ENCODE measurements at regions not wholly inside any gene's neighbourhood (a gene's known extent, or its start where the extent isn't known, plus 50 kb on each side); places are given as distances from the start of the nearest gene placed in this dataset.
A peak's percentile ranks its signal among the peaks of the same experiment; 100 is the strongest.

- no peak overlapping the region for H4K5ac ChIP-seq (ENCODE audit: insufficient read length, low read depth, low read length)
- H2BK120ac ChIP-seq (ENCODE audit: low read depth, low read length, poor library complexity, severe bottlenecking): no peak overlapping the region
- H2BK15ac ChIP-seq (ENCODE audit: low read depth, low read length): no peak overlapping the region
- no peak for DNase-seq
- H3K14ac ChIP-seq (ENCODE audit: insufficient read depth, low read length): no peak overlapping the region
- no peak overlapping the region for H2AK5ac ChIP-seq (ENCODE audit: insufficient read length, low read length)
- Mint-ChIP-seq H3K4me1 (no peaks in the 10 kb centered on the region), H3K27me3 (ENCODE audit: low read depth) (peaks cover 24% of the 10 kb centered on the region), H3K4me3 (no peak overlapping the region), H3K9me3 (0 out of 5 replicates have a peak, but pooled peaks cover 0 to 2% of the 10 kb centered on the region in 2 experiments), H3K36me3 (ENCODE audit: insufficient read depth in 1 of 3, low read depth in 3 of 3) (no peaks in the 10 kb centered on the region), H3K27ac (peak overlapping the region in 1 of 3 experiments; percentile 44; a peak in 1 of 7 replicates)
- TF ChIP-seq, protein P1, sequence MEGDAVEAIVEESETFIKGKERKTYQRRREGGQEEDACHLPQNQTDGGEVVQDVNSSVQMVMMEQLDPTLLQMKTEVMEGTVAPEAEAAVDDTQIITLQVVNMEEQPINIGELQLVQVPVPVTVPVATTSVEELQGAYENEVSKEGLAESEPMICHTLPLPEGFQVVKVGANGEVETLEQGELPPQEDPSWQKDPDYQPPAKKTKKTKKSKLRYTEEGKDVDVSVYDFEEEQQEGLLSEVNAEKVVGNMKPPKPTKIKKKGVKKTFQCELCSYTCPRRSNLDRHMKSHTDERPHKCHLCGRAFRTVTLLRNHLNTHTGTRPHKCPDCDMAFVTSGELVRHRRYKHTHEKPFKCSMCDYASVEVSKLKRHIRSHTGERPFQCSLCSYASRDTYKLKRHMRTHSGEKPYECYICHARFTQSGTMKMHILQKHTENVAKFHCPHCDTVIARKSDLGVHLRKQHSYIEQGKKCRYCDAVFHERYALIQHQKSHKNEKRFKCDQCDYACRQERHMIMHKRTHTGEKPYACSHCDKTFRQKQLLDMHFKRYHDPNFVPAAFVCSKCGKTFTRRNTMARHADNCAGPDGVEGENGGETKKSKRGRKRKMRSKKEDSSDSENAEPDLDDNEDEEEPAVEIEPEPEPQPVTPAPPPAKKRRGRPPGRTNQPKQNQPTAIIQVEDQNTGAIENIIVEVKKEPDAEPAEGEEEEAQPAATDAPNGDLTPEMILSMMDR (conservative IDR thresholded peaks at IDR 0.05): no peak
- no CpG with 5 or more reads among the region's 1 CpG for WGBS (ENCODE audit: extremely low coverage, insufficient read length, low lambda C conversion rate)
- H2BK12ac ChIP-seq (ENCODE audit: insufficient read length, low read depth, low read length): no peak overlapping the region
- H3K18ac ChIP-seq (ENCODE audit: insufficient read length, low read depth, low read length): no peak overlapping the region
- H4K8ac ChIP-seq (replicated peaks; ENCODE audit: insufficient read length, low read depth, low read length): no peak overlapping the region
- no peaks in the 10 kb centered on the region for H3K27me3 ChIP-seq (ENCODE audit: insufficient read depth, low read length)
- no peaks in the 10 kb centered on the region for H3K79me1 ChIP-seq (ENCODE audit: insufficient read depth, low read depth, low read length, poor library complexity, severe bottlenecking)
- no peak overlapping the region for H3K56ac ChIP-seq (ENCODE audit: insufficient read length, low read depth, low read length)
- H3K23me2 ChIP-seq (ENCODE audit: insufficient read length, low read depth, low read length, poor library complexity, severe bottlenecking): no peaks in the 10 kb centered on the region
- H2BK5ac ChIP-seq (ENCODE audit: insufficient read length, low read length): no peak overlapping the region
- H3K9me3 ChIP-seq (ENCODE audit: control insufficient read depth, low read depth, low read length): no peaks in the 10 kb centered on the region
- no peak overlapping the region for H3K27ac ChIP-seq (ENCODE audit: insufficient read length, low read depth, low read length)
- H3K4me2 ChIP-seq (ENCODE audit: insufficient read depth, insufficient read length, low read length): no peak overlapping the region
- no peak overlapping the region for H4K91ac ChIP-seq (ENCODE audit: insufficient read length, low read depth, low read length)
- no peaks in the 10 kb centered on the region for H3K79me2 ChIP-seq (ENCODE audit: insufficient read depth, low read length)
- no peaks in the 10 kb centered on the region for H3K4me1 ChIP-seq (ENCODE audit: insufficient read depth, low read length)
- no peak overlapping the region for H3K9ac ChIP-seq (ENCODE audit: extremely low read depth, insufficient read length, low read length)
- H3K4ac ChIP-seq (ENCODE audit: low read depth, low read length): no peak overlapping the region
- H2AFZ ChIP-seq (ENCODE audit: low read length): no peak overlapping the region
- H3T11ph ChIP-seq (ENCODE audit: low read length): no peak overlapping the region
- H2BK20ac ChIP-seq (ENCODE audit: low read depth, low read length, poor library complexity, severe bottlenecking): no peak overlapping the region
- no peaks in the 10 kb centered on the region for H4K20me1 ChIP-seq (ENCODE audit: control insufficient read depth, insufficient read depth, insufficient read length)
- H3K23ac ChIP-seq (ENCODE audit: insufficient read length, low read depth, low read length): no peak overlapping the region
Observed at GRCh38 chr1:181909010-181909409, 152.5 kb downstream of the ZNF648 start.
